PC-9 (cell line): ENCODE measurements at regions not wholly inside any gene's neighbourhood (a gene's known extent, or its start where the extent isn't known, plus 50 kb on each side); places are given as distances from the start of the nearest gene placed in this dataset.

Experiments used
- EZH2 ChIP-seq: fragments of 200-600 bp; sonication (generic); IDR thresholded peaks from 2 replicates; pipeline ENCODE4 v1.8.0; 2017; ENCODE audit warnings: antibody characterized with exemption, low read depth
- TF ChIP-seq, protein P1 (sequence below): fragments of 200-600 bp; sonication (generic); conservative IDR thresholded peaks from 2 replicates; pipeline ENCODE4 v1.6.1; 2017; ENCODE audit warnings: mixed run types, antibody characterized with exemption, mild to moderate bottlenecking, moderate library complexity

- TF ChIP-seq, protein P1, sequence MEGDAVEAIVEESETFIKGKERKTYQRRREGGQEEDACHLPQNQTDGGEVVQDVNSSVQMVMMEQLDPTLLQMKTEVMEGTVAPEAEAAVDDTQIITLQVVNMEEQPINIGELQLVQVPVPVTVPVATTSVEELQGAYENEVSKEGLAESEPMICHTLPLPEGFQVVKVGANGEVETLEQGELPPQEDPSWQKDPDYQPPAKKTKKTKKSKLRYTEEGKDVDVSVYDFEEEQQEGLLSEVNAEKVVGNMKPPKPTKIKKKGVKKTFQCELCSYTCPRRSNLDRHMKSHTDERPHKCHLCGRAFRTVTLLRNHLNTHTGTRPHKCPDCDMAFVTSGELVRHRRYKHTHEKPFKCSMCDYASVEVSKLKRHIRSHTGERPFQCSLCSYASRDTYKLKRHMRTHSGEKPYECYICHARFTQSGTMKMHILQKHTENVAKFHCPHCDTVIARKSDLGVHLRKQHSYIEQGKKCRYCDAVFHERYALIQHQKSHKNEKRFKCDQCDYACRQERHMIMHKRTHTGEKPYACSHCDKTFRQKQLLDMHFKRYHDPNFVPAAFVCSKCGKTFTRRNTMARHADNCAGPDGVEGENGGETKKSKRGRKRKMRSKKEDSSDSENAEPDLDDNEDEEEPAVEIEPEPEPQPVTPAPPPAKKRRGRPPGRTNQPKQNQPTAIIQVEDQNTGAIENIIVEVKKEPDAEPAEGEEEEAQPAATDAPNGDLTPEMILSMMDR = no peak
- no peak for TF ChIP-seq EZH2
Observed at GRCh38 chr9:106619211-106619610, 243.8 kb upstream of the ZNF462 start.
